ENCODE measurements at regions not wholly inside any gene's neighbourhood (a gene's known extent, or its start where the extent isn't known, plus 50 kb on each side); places are given as distances from the start of the nearest gene placed in this dataset.

- Mint-ChIP-seq H3K27ac (no peak overlapping the region), H3K36me3 (ENCODE audit: low read depth) (no peaks in the 10 kb centered on the region), H3K4me3 (ENCODE audit: low read depth) (no peak overlapping the region), H3K4me1 (ENCODE audit: low read depth) (no peaks in the 10 kb centered on the region), H3K27me3 (ENCODE audit: low read depth) (no peaks in the 10 kb centered on the region), H3K9me3 (no peaks in the 10 kb centered on the region)
- intact Hi-C loops (cut with micrococcal nuclease), result no loop called here
- no peak for DNase-seq (ENCODE audit: low spot score)
Observed at GRCh38 chr9:115941561-115942315, 211.9 kb upstream of the PAPPA start.

GRCh38 chr9:115943431-115944165, 210.0 kb upstream of the PAPPA start:
- Mint-ChIP-seq H3K36me3 (ENCODE audit: low read depth) (no peaks in the 10 kb centered on the region), H3K4me3 (ENCODE audit: low read depth) (no peak overlapping the region), H3K4me1 (ENCODE audit: low read depth) (no peaks in the 10 kb centered on the region), H3K9me3 (no peaks in the 10 kb centered on the region), H3K27me3 (ENCODE audit: low read depth) (no peaks in the 10 kb centered on the region), H3K27ac (no peak overlapping the region)
- intact Hi-C loops (cut with micrococcal nuclease), result no loop called here
- DNase-seq (ENCODE audit: low spot score), result no peak

- Mint-ChIP-seq H3K4me3 (ENCODE audit: low read depth) (no peak overlapping the region), H3K36me3 (ENCODE audit: low read depth) (no peaks in the 10 kb centered on the region), H3K9me3 (peaks cover 5% of the 10 kb centered on the region), H3K4me1 (ENCODE audit: low read depth) (no peaks in the 10 kb centered on the region), H3K27ac (no peak overlapping the region), H3K27me3 (ENCODE audit: low read depth) (no peaks in the 10 kb centered on the region)
- intact Hi-C loops (cut with micrococcal nuclease), result no loop called here
- DNase-seq (ENCODE audit: low spot score), result no peak
Observed at GRCh38 chr9:115944166-115944948, 209.2 kb upstream of the PAPPA start.

- H3K36me3 Mint-ChIP-seq (ENCODE audit: low read depth), result no peaks in the 10 kb centered on the region
- no peak for DNase-seq (ENCODE audit: low spot score)
- H3K4me3 Mint-ChIP-seq (ENCODE audit: low read depth), result no peak overlapping the region
- H3K4me1 Mint-ChIP-seq (ENCODE audit: low read depth), result no peaks in the 10 kb centered on the region
- no peaks in the 10 kb centered on the region for H3K27me3 Mint-ChIP-seq (ENCODE audit: low read depth)
- no peak overlapping the region for H3K27ac Mint-ChIP-seq
- peaks cover 6% of the 10 kb centered on the region for H3K9me3 Mint-ChIP-seq
- intact Hi-C loops (cut with micrococcal nuclease), result no loop called here
Observed at GRCh38 chr9:115945009-115945431, 208.6 kb upstream of the PAPPA start.

- Mint-ChIP-seq H3K36me3 (ENCODE audit: low read depth) (no peaks in the 10 kb centered on the region), H3K27ac (no peak overlapping the region), H3K9me3 (peaks cover 12% of the 10 kb centered on the region), H3K27me3 (ENCODE audit: low read depth) (no peaks in the 10 kb centered on the region), H3K4me1 (ENCODE audit: low read depth) (no peaks in the 10 kb centered on the region), H3K4me3 (ENCODE audit: low read depth) (no peak overlapping the region)
- intact Hi-C loops (cut with micrococcal nuclease), result no loop called here
- no peak for DNase-seq (ENCODE audit: low spot score)
Observed at GRCh38 chr9:115946530-115946929, 207.1 kb upstream of the PAPPA start.

GRCh38 chr9:115951977-115952376, 201.6 kb upstream of the PAPPA start:
- Mint-ChIP-seq H3K4me3 (ENCODE audit: low read depth) (no peak overlapping the region), H3K27me3 (ENCODE audit: low read depth) (no peaks in the 10 kb centered on the region), H3K4me1 (ENCODE audit: low read depth) (no peaks in the 10 kb centered on the region), H3K9me3 (peaks cover 12% of the 10 kb centered on the region), H3K36me3 (ENCODE audit: low read depth) (no peaks in the 10 kb centered on the region), H3K27ac (no peak overlapping the region)
- no peak for DNase-seq (ENCODE audit: low spot score)
- intact Hi-C loops (cut with micrococcal nuclease), result no loop called here

- intact Hi-C loops (cut with micrococcal nuclease), result no loop called here
- no peaks in the 10 kb centered on the region for H3K4me1 Mint-ChIP-seq (ENCODE audit: low read depth)
- H3K9me3 Mint-ChIP-seq, result peaks cover 12% of the 10 kb centered on the region
- no peak overlapping the region for H3K4me3 Mint-ChIP-seq (ENCODE audit: low read depth)
- no peaks in the 10 kb centered on the region for H3K36me3 Mint-ChIP-seq (ENCODE audit: low read depth)
- H3K27ac Mint-ChIP-seq, result no peak overlapping the region
- no peak for DNase-seq (ENCODE audit: low spot score)
- no peaks in the 10 kb centered on the region for H3K27me3 Mint-ChIP-seq (ENCODE audit: low read depth)
Observed at GRCh38 chr9:115952430-115953292, 200.9 kb upstream of the PAPPA start.

GRCh38 chr9:115956371-115956770, 197.2 kb upstream of the PAPPA start:
- peaks cover 1% of the 10 kb centered on the region for H3K9me3 Mint-ChIP-seq
- no peaks in the 10 kb centered on the region for H3K4me1 Mint-ChIP-seq (ENCODE audit: low read depth)
- H3K27me3 Mint-ChIP-seq (ENCODE audit: low read depth), result no peaks in the 10 kb centered on the region
- H3K36me3 Mint-ChIP-seq (ENCODE audit: low read depth), result no peaks in the 10 kb centered on the region
- intact Hi-C loops (cut with micrococcal nuclease), result no loop called here
- no peak overlapping the region for H3K27ac Mint-ChIP-seq
- DNase-seq (ENCODE audit: low spot score), result no peak
- no peak overlapping the region for H3K4me3 Mint-ChIP-seq (ENCODE audit: low read depth)

GRCh38 chr9:115957585-115957984, 196.0 kb upstream of the PAPPA start:
- intact Hi-C loops (cut with micrococcal nuclease), result no loop called here
- H3K27ac Mint-ChIP-seq, result no peak overlapping the region
- H3K4me3 Mint-ChIP-seq (ENCODE audit: low read depth), result no peak overlapping the region
- H3K36me3 Mint-ChIP-seq (ENCODE audit: low read depth), result no peaks in the 10 kb centered on the region
- H3K4me1 Mint-ChIP-seq (ENCODE audit: low read depth), result no peaks in the 10 kb centered on the region
- H3K9me3 Mint-ChIP-seq, result peaks cover 3% of the 10 kb centered on the region
- H3K27me3 Mint-ChIP-seq (ENCODE audit: low read depth), result no peaks in the 10 kb centered on the region
- DNase-seq (ENCODE audit: low spot score), result no peak

- intact Hi-C loops (cut with micrococcal nuclease), result no loop called here
- Mint-ChIP-seq H3K4me1 (ENCODE audit: low read depth) (no peaks in the 10 kb centered on the region), H3K4me3 (ENCODE audit: low read depth) (no peak overlapping the region), H3K36me3 (ENCODE audit: low read depth) (no peaks in the 10 kb centered on the region), H3K27me3 (ENCODE audit: low read depth) (no peaks in the 10 kb centered on the region), H3K9me3 (peaks cover 7% of the 10 kb centered on the region), H3K27ac (no peak overlapping the region)
- no peak for DNase-seq (ENCODE audit: low spot score)
Observed at GRCh38 chr9:115964710-115965347, 188.8 kb upstream of the PAPPA start.

- no peak overlapping the region for H3K4me3 Mint-ChIP-seq (ENCODE audit: low read depth)
- H3K4me1 Mint-ChIP-seq (ENCODE audit: low read depth), result no peaks in the 10 kb centered on the region
- no peaks in the 10 kb centered on the region for H3K36me3 Mint-ChIP-seq (ENCODE audit: low read depth)
- no peak overlapping the region for H3K27ac Mint-ChIP-seq
- H3K9me3 Mint-ChIP-seq, result peaks cover 4% of the 10 kb centered on the region
- no peak for DNase-seq (ENCODE audit: low spot score)
- H3K27me3 Mint-ChIP-seq (ENCODE audit: low read depth), result no peaks in the 10 kb centered on the region
- intact Hi-C loops (cut with micrococcal nuclease), result no loop called here
Observed at GRCh38 chr9:115966660-115967059, 186.9 kb upstream of the PAPPA start.

GRCh38 chr9:115969096-115969495, 184.5 kb upstream of the PAPPA start:
- intact Hi-C loops (cut with micrococcal nuclease), result no loop called here
- no peaks in the 10 kb centered on the region for H3K27me3 Mint-ChIP-seq (ENCODE audit: low read depth)
- H3K4me3 Mint-ChIP-seq (ENCODE audit: low read depth), result no peak overlapping the region

More at GRCh38 chr9:115969096-115969495, 184.5 kb upstream of the PAPPA start:
- no peaks in the 10 kb centered on the region for H3K9me3 Mint-ChIP-seq
- H3K36me3 Mint-ChIP-seq (ENCODE audit: low read depth), result no peaks in the 10 kb centered on the region
- H3K27ac Mint-ChIP-seq, result no peak overlapping the region
- no peaks in the 10 kb centered on the region for H3K4me1 Mint-ChIP-seq (ENCODE audit: low read depth)
- DNase-seq (ENCODE audit: low spot score), result no peak

Measured in activated T-helper 2 cell treated with anti-CD3 and anti-CD28 coated beads, Interferon-gamma antibody, Interleukin-2, Interleukin-4, amounts not matched to agents 10 μg/mL and 5 μg/mL and 100 μg/mL, durations not matched to agents 14 hours and 24 hours and 36 hours (primary cell).